ENCODE measurements at regions not wholly inside any gene's neighbourhood (a gene's known extent, or its start where the extent isn't known, plus 50 kb on each side); places are given as distances from the start of the nearest gene placed in this dataset.

DNA sequence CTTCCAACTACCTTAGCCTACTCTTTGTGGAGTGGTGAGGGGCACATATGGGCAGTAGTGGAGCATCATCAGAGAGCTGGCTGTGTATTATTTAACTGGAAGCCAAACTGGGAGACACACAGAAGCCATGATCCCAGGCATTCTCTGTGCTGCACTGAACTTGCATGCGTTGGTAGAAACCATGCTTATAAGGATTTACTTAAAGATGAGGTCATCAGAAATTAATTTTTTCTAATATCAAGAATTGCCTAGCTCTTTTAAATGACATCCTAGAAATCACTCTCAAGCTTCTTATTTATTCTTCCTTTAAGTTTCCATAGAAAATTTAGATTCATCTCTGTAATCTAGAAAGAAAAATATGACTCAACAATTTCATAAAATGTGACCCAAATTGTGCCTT lies 136.2 kb downstream of the KCNK1 start:
- no peak for TF ChIP-seq TAF1 (IDR thresholded peaks at IDR 0.05; ENCODE audit: borderline replicate concordance, low read depth, low read length)
- no peak for TF ChIP-seq POLR2A (IDR thresholded peaks at IDR 0.05; ENCODE audit: low read depth, low read length)

All from GM12892 (cell line).